OCI-LY7 (cell line): ENCODE measurements at regions not wholly inside any gene's neighbourhood (a gene's known extent, or its start where the extent isn't known, plus 50 kb on each side); places are given as distances from the start of the nearest gene placed in this dataset.

Experiments used
- BruUV-seq: library from RNA; stranded (reverse); fragments of 400-500 nt; replicated peaks from 2 replicates; lab custom pipeline; 2021; lab: Mats Ljungman, UMichigan
- CTCF ChIA-PET: fragments of 300-600 bp; sonication (Branson Sonifier 250); formaldehyde crosslinking; loops from one replicate; lab custom pipeline; 2022; ENCODE audit warnings: antibody characterized with exemption; ENCODE audit not compliant: unreplicated experiment; lab: Charles Lee
- POLR2A ChIA-PET: fragments of 300-600 bp; sonication (Branson Sonifier 250); formaldehyde crosslinking; loops from one replicate; lab custom pipeline; 2022; ENCODE audit warnings: antibody characterized with exemption; lab: Charles Lee
- DNase-seq: peaks from one replicate; pipeline ENCODE4 v3.0.0-alpha.2; 2015; ENCODE audit warnings: low spot score
- H2AFZ ChIP-seq: fragments of 200-600 bp; sonication (generic), shearing (Covaris generic); 2 replicates; pipeline ENCODE4 v1.6.1; 2014; ENCODE audit warnings: mild to moderate bottlenecking, antibody characterized with exemption, low read length, moderate library complexity
- H3K27ac ChIP-seq: fragments of 200-600 bp; sonication (generic); 2 replicates; pipeline ENCODE4 v1.5.1; 2014; ENCODE audit warnings: mixed run types, low read depth, mild to moderate bottlenecking, moderate library complexity, low read length, inconsistent platforms; ENCODE audit not compliant: poor library complexity, severe bottlenecking
- H3K36me3 ChIP-seq: fragments of 200-600 bp; sonication (generic); 2 replicates; pipeline ENCODE4 v1.6.1; 2014; ENCODE audit warnings: mild to moderate bottlenecking, antibody characterized with exemption, low read length, moderate library complexity, mixed read lengths; ENCODE audit not compliant: insufficient read depth
- H3K4me1 ChIP-seq: fragments of 200-600 bp; sonication (generic); 2 replicates; pipeline ENCODE4 v1.5.1; 2014; ENCODE audit warnings: mild to moderate bottlenecking, low read length; ENCODE audit not compliant: insufficient read depth, poor library complexity, severe bottlenecking
- H3K4me2 ChIP-seq: fragments of 200-600 bp; sonication (generic); 2 replicates; pipeline ENCODE4 v1.6.1; 2014; ENCODE audit warnings: mild to moderate bottlenecking, low read length
- H3K4me3 ChIP-seq: fragments of 200-600 bp; sonication (generic); 2 replicates; pipeline ENCODE4 v1.5.1; 2014; ENCODE audit warnings: mild to moderate bottlenecking, low read depth, low read length; ENCODE audit not compliant: poor library complexity, severe bottlenecking
- H3K79me2 ChIP-seq: fragments of 200-600 bp; sonication (generic); 2 replicates; pipeline ENCODE4 v1.6.1; 2016; ENCODE audit warnings: low read depth, mild to moderate bottlenecking, low read length, moderate library complexity, mixed read lengths; ENCODE audit not compliant: insufficient read depth
- H3K9me2 ChIP-seq: fragments of 200-600 bp; sonication (generic); 2 replicates; pipeline ENCODE4 v1.6.1; 2016; ENCODE audit warnings: mild to moderate bottlenecking, low read length, mixed read lengths; ENCODE audit not compliant: insufficient read depth
- H3K9me3 ChIP-seq: fragments of 200-600 bp; sonication (generic); 2 replicates; pipeline ENCODE4 v1.6.1; 2014; ENCODE audit warnings: mild to moderate bottlenecking, mixed run types, low read length, mixed read lengths
- H4K20me1 ChIP-seq: fragments of 200-600 bp; sonication (generic); 2 replicates; pipeline ENCODE4 v1.6.1; 2014; ENCODE audit warnings: mild to moderate bottlenecking, antibody characterized with exemption, low read length, moderate library complexity, mixed read lengths; ENCODE audit not compliant: insufficient read depth
- EZH2phosphoT487 ChIP-seq: fragments of 200-600 bp; sonication (generic); IDR thresholded peaks from 2 replicates; pipeline ENCODE4 v1.6.1; 2018; ENCODE audit warnings: low read depth, borderline replicate concordance, mild to moderate bottlenecking, mixed run types, antibody characterized with exemption, low read length, moderate library complexity, mixed read lengths
- intact Hi-C: fragments of 100-400 bp; cut with micrococcal nuclease; formaldehyde crosslinking; loops from one replicate; pipeline ENCODE4 v1.10.0; 2022; ENCODE audit not compliant: unreplicated experiment
- TF ChIP-seq, protein P1 (sequence below): fragments of 200-600 bp; sonication (generic); conservative IDR thresholded peaks from 2 replicates; pipeline ENCODE4 v1.5.1; 2014; ENCODE audit warnings: mild to moderate bottlenecking, antibody characterized with exemption, low read length, moderate library complexity, mixed read lengths

DNA sequence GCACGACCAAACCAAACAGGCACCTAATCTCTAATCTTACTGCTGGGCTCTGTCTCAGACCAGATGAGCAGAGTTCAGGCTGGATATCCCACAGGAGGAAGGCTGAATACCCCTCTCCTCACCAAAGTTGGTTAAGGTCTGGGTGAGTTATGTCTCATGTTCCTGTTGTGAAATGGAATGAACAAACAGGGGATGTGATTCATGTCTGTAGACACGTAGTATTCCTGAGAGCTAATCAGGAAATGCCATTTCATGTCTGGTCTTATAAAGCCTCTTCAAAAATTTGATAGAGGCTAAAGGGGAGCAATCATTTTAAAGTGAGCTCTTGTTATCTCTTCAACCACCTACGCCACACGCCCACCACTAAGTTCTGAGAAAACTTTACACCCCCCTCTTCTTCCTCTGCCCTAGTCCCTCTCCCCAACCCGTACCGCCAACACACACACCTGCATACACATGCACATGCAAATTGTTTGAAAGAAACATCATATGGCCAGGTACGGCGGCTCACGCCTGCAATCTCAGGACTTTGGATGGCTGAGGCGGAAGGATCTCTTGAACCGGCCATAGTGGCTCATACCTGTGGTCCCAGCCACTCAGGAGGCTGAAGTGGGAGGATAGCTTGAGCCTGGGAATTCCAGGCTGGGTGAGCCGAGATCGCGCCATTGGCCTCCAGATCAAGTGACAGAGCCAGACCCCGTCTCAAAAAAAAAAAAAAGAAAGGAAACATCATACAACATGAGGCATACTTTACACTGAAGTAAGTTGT lies 69.8 kb upstream of the RAI14 start:
- Histone ChIP-seq H4K20me1 (no peaks in the 10 kb centered on the region), H3K4me2 (no peak overlapping the region), H3K36me3 (no peaks in the 10 kb centered on the region), H3K9me2 (no peaks in the 10 kb centered on the region), H3K79me2 (no peaks in the 10 kb centered on the region), H3K4me3 (no peak overlapping the region), H3K27ac (no peak overlapping the region), H3K4me1 (no peaks in the 10 kb centered on the region), H2AFZ (no peak overlapping the region), H3K9me3 (no peaks in the 10 kb centered on the region)
- ChIA-PET CTCF (no interaction called here), POLR2A (no interaction called here)
- intact Hi-C loops, result no loop called here
- BruUV-seq, result no TSS peak
- DNase-seq, result no peak
- TF ChIP-seq EZH2phosphoT487, result no peak
- TF ChIP-seq, protein P1, sequence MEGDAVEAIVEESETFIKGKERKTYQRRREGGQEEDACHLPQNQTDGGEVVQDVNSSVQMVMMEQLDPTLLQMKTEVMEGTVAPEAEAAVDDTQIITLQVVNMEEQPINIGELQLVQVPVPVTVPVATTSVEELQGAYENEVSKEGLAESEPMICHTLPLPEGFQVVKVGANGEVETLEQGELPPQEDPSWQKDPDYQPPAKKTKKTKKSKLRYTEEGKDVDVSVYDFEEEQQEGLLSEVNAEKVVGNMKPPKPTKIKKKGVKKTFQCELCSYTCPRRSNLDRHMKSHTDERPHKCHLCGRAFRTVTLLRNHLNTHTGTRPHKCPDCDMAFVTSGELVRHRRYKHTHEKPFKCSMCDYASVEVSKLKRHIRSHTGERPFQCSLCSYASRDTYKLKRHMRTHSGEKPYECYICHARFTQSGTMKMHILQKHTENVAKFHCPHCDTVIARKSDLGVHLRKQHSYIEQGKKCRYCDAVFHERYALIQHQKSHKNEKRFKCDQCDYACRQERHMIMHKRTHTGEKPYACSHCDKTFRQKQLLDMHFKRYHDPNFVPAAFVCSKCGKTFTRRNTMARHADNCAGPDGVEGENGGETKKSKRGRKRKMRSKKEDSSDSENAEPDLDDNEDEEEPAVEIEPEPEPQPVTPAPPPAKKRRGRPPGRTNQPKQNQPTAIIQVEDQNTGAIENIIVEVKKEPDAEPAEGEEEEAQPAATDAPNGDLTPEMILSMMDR, result no peak

DNA sequence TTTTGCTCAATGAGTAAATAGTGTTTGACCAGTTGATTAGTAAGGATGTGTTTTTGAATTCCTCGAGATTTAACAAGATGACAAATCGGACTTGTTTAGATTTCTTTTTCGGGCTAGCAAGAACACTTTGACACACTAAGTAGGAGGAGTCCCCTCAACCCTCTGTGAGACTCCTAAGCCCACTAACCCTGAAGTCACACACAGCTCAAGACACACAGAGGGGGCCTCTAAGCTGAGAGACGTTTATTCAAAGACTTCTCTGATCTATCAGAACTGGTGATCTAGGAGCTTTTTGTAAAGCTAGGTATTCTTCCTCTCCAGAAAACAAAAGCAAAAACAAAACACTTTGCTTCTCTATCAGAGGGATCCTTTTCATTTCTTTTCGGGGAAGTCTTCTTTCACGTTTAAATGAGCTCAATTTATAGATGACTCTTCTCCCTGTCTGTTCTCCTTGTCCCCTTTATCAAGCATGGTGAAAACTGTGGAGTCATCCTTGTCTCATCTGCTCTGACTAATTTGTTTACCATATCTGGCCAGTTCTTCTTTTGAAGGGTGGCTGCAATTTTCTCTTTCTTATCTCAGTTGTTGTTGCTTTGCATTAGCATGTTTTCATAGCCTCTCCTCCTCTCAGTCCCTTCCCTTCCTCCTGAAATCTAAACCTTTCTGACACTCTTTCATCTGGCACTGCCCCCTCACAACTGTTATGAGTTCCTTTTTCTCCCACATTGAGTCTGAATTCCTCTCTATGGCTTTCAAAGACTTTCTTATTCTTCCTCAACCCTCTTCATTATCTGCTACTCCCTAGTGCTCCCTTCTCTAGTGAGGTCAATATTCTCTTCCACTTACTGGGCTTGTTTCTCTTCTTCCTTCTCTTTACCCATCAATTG lies 68.5 kb upstream of the RAI14 start:
- H3K9me2 ChIP-seq, result no peaks in the 10 kb centered on the region
- DNase-seq, result no peak
- H3K9me3 ChIP-seq, result no peaks in the 10 kb centered on the region
- ChIA-PET CTCF (no interaction called here), POLR2A (interaction anchor here (0.7 to 1.4 kb wide), 2 partner anchors 16 to 18 kb away, joined by 7 to 10 read pairs; no protein-coding TSS in a partner anchor)
- intact Hi-C loops, result no loop called here
- no peak overlapping the region for H3K27ac ChIP-seq
- no peak overlapping the region for H3K4me2 ChIP-seq
- no peaks in the 10 kb centered on the region for H3K4me1 ChIP-seq
- H3K79me2 ChIP-seq, result no peaks in the 10 kb centered on the region
- H2AFZ ChIP-seq, result no peak overlapping the region
- H3K36me3 ChIP-seq, result no peaks in the 10 kb centered on the region
- H3K4me3 ChIP-seq, result no peak overlapping the region
- no peaks in the 10 kb centered on the region for H4K20me1 ChIP-seq
- BruUV-seq, result no TSS peak
- TF ChIP-seq EZH2phosphoT487, result no peak
- TF ChIP-seq, protein P1, result no peak
